ENCODE measurements at regions not wholly inside any gene's neighbourhood (a gene's known extent, or its start where the extent isn't known, plus 50 kb on each side); places are given as distances from the start of the nearest gene placed in this dataset.

DNA sequence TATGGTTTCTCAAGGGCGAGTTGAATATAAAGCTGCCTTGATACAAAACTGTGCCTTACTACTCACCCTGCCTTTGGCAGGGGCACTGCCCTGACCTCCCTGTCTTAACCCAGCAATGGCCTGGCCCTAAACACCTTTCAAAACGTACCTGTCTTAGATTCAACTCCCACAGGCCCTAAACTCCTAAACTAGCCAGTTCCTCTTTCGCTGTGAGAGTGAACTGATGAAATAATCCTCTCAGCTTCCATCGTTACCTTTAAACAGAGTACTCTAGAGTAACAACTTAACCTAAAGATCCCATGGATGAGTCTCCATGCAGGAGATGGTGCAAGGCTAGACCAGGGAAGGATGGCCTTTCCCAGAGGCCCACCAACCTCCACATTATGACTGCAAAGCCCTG lies 133.0 kb upstream of the THBS1 start:
- TF ChIP-seq CTCF (conservative IDR thresholded peaks at IDR 0.05; ENCODE audit: low read length) (no peak), EZH2phosphoT487 (IDR thresholded peaks at IDR 0.05; ENCODE audit: borderline replicate concordance, low read depth, low read length) (no peak)

Data from OCI-LY7 (cell line).